Karpas-422 (cell line): ENCODE measurements at regions not wholly inside any gene's neighbourhood (a gene's known extent, or its start where the extent isn't known, plus 50 kb on each side); places are given as distances from the start of the nearest gene placed in this dataset.

Source experiments
- DNase-seq: peaks from one replicate; pipeline ENCODE4 v3.0.0-alpha.2; 2015
- H2AFZ ChIP-seq: fragments of 200-600 bp; sonication (generic); 2 replicates; pipeline ENCODE4 v1.6.1; 2014; ENCODE audit warnings: antibody characterized with exemption, low read length, mixed read lengths
- H3K27ac ChIP-seq: fragments of 200-600 bp; sonication (generic); 2 replicates; pipeline ENCODE4 v1.5.1; 2014; ENCODE audit warnings: mild to moderate bottlenecking, low read length, moderate library complexity
- H3K27me3 ChIP-seq: fragments of 200-600 bp; sonication (generic); 2 replicates; pipeline ENCODE4 v1.6.1; 2014; ENCODE audit warnings: low read length, mixed read lengths
- H3K36me3 ChIP-seq: fragments of 200-600 bp; sonication (generic); 2 replicates; pipeline ENCODE4 v1.6.1; 2014; ENCODE audit warnings: low read length, mixed read lengths; ENCODE audit not compliant: insufficient read depth
- H3K4me1 ChIP-seq: fragments of 200-600 bp; sonication (generic); 2 replicates; pipeline ENCODE4 v1.6.1; 2014; ENCODE audit warnings: mild to moderate bottlenecking, low read length, mixed read lengths
- H3K4me2 ChIP-seq: fragments of 200-600 bp; sonication (generic); 2 replicates; pipeline ENCODE4 v1.6.1; 2014; ENCODE audit warnings: low read length, low read depth, mild to moderate bottlenecking; ENCODE audit not compliant: poor library complexity, severe bottlenecking
- H3K4me3 ChIP-seq: fragments of 200-600 bp; sonication (generic); 2 replicates; pipeline ENCODE4 v1.5.1; 2014; ENCODE audit warnings: mild to moderate bottlenecking, antibody characterized with exemption, low read length, mixed read lengths
- H3K79me2 ChIP-seq: fragments of 200-600 bp; sonication (generic); 2 replicates; pipeline ENCODE4 v1.6.1; 2014; ENCODE audit warnings: mild to moderate bottlenecking, low read length, mixed read lengths
- H3K9ac ChIP-seq: fragments of 200-600 bp; sonication (generic); 2 replicates; pipeline ENCODE4 v1.6.0; 2014; ENCODE audit warnings: low read length
- H3K9me2 ChIP-seq: fragments of 200-600 bp; sonication (generic), shearing (Covaris generic); replicated peaks from 2 replicates; pipeline ENCODE4 v1.6.0; 2014; ENCODE audit warnings: mild to moderate bottlenecking, low read length, moderate library complexity; ENCODE audit not compliant: insufficient read depth
- H3K9me3 ChIP-seq: fragments of 300-700, 200-600 bp; sonication (generic); 2 replicates; pipeline ENCODE4 v1.6.1; 2014; ENCODE audit warnings: low read length, mixed read lengths
- H4K20me1 ChIP-seq: fragments of 200-600 bp; sonication (generic); 2 replicates; pipeline ENCODE4 v1.6.1; 2014; ENCODE audit warnings: mild to moderate bottlenecking, antibody characterized with exemption, low read length, low read depth; ENCODE audit not compliant: insufficient read depth

GRCh38 chr21:17454315-17455027 lies 58.4 kb upstream of the CXADR start:
- H3K79me2 ChIP-seq = no peaks in the 10 kb centered on the region
- no peaks in the 10 kb centered on the region for H4K20me1 ChIP-seq
- no peak for DNase-seq
- no peak overlapping the region for H3K4me3 ChIP-seq
- H3K9me2 ChIP-seq = no peaks in the 10 kb centered on the region
- no peaks in the 10 kb centered on the region for H3K36me3 ChIP-seq
- H3K27ac ChIP-seq = no peak overlapping the region
- H2AFZ ChIP-seq = no peak overlapping the region
- no peaks in the 10 kb centered on the region for H3K27me3 ChIP-seq
- H3K9ac ChIP-seq = no peak overlapping the region
- H3K4me1 ChIP-seq = no peaks in the 10 kb centered on the region
- no peak overlapping the region for H3K4me2 ChIP-seq
- H3K9me3 ChIP-seq = no peaks in the 10 kb centered on the region

- Histone ChIP-seq H2AFZ (no peak overlapping the region), H3K27me3 (no peaks in the 10 kb centered on the region), H3K9me3 (no peaks in the 10 kb centered on the region), H3K9me2 (no peaks in the 10 kb centered on the region), H3K4me2 (no peak overlapping the region), H3K4me1 (no peaks in the 10 kb centered on the region), H4K20me1 (no peaks in the 10 kb centered on the region), H3K9ac (no peak overlapping the region), H3K79me2 (no peaks in the 10 kb centered on the region), H3K4me3 (no peak overlapping the region), H3K27ac (no peak overlapping the region), H3K36me3 (no peaks in the 10 kb centered on the region)
- no peak for DNase-seq
These were observed 57.9 kb upstream of the CXADR start for GRCh38 chr21:17455028-17455353.

GRCh38 chr21:17455451-17455850 lies 57.4 kb upstream of the CXADR start:
- H3K79me2 ChIP-seq = no peaks in the 10 kb centered on the region
- no peak overlapping the region for H3K4me3 ChIP-seq
- H4K20me1 ChIP-seq = no peaks in the 10 kb centered on the region
- no peak overlapping the region for H3K4me2 ChIP-seq
- H3K36me3 ChIP-seq = no peaks in the 10 kb centered on the region
- H3K9me2 ChIP-seq = no peaks in the 10 kb centered on the region
- no peak for DNase-seq
- no peaks in the 10 kb centered on the region for H3K4me1 ChIP-seq
- no peak overlapping the region for H3K27ac ChIP-seq
- H3K27me3 ChIP-seq = no peaks in the 10 kb centered on the region
- no peaks in the 10 kb centered on the region for H3K9me3 ChIP-seq
- H2AFZ ChIP-seq = no peak overlapping the region
- no peak overlapping the region for H3K9ac ChIP-seq

- H3K36me3 ChIP-seq = no peaks in the 10 kb centered on the region
- DNase-seq = no peak
- no peaks in the 10 kb centered on the region for H3K79me2 ChIP-seq
- no peaks in the 10 kb centered on the region for H4K20me1 ChIP-seq
- H3K4me3 ChIP-seq = no peak overlapping the region
- no peak overlapping the region for H3K4me2 ChIP-seq
- no peaks in the 10 kb centered on the region for H3K27me3 ChIP-seq
- H3K27ac ChIP-seq = no peak overlapping the region
- H3K9ac ChIP-seq = no peak overlapping the region
- no peaks in the 10 kb centered on the region for H3K4me1 ChIP-seq
- no peaks in the 10 kb centered on the region for H3K9me3 ChIP-seq
- no peaks in the 10 kb centered on the region for H3K9me2 ChIP-seq
- H2AFZ ChIP-seq = no peak overlapping the region
These were observed 54.6 kb upstream of the CXADR start for GRCh38 chr21:17458279-17458678.

GRCh38 chr21:17460094-17460493 lies 52.7 kb upstream of the CXADR start:
- no peak overlapping the region for H3K9ac ChIP-seq
- H3K79me2 ChIP-seq = no peaks in the 10 kb centered on the region
- no peaks in the 10 kb centered on the region for H4K20me1 ChIP-seq
- H3K27ac ChIP-seq = no peak overlapping the region
- no peaks in the 10 kb centered on the region for H3K9me3 ChIP-seq
- no peak overlapping the region for H3K4me2 ChIP-seq
- H3K4me1 ChIP-seq = no peaks in the 10 kb centered on the region
- no peak for DNase-seq
- no peaks in the 10 kb centered on the region for H3K9me2 ChIP-seq
- H3K4me3 ChIP-seq = no peak overlapping the region
- H2AFZ ChIP-seq = no peak overlapping the region
- H3K27me3 ChIP-seq = no peaks in the 10 kb centered on the region
- no peaks in the 10 kb centered on the region for H3K36me3 ChIP-seq

- Histone ChIP-seq H3K27me3 (no peaks in the 10 kb centered on the region), H3K27ac (no peak overlapping the region), H3K9me2 (no peaks in the 10 kb centered on the region), H3K9me3 (no peaks in the 10 kb centered on the region), H3K36me3 (no peaks in the 10 kb centered on the region), H3K4me1 (no peaks in the 10 kb centered on the region), H3K4me2 (no peak overlapping the region), H3K9ac (no peak overlapping the region), H3K4me3 (no peak overlapping the region), H2AFZ (no peak overlapping the region), H4K20me1 (no peaks in the 10 kb centered on the region), H3K79me2 (no peaks in the 10 kb centered on the region)
- DNase-seq = no peak
These were observed 51.8 kb upstream of the CXADR start for GRCh38 chr21:17461014-17461413.

- Histone ChIP-seq H3K27me3 (no peaks in the 10 kb centered on the region), H3K9me3 (no peaks in the 10 kb centered on the region), H3K27ac (no peak overlapping the region), H4K20me1 (no peaks in the 10 kb centered on the region), H3K79me2 (no peaks in the 10 kb centered on the region), H3K36me3 (no peaks in the 10 kb centered on the region), H2AFZ (no peak overlapping the region), H3K4me3 (no peak overlapping the region), H3K9ac (no peak overlapping the region), H3K4me2 (no peak overlapping the region), H3K4me1 (no peaks in the 10 kb centered on the region), H3K9me2 (no peaks in the 10 kb centered on the region)
- no peak for DNase-seq
These were observed 51.3 kb upstream of the CXADR start for GRCh38 chr21:17461582-17461981.

GRCh38 chr21:17462276-17462981 lies 50.4 kb upstream of the CXADR start:
- no peaks in the 10 kb centered on the region for H3K36me3 ChIP-seq
- no peak overlapping the region for H2AFZ ChIP-seq
- H3K4me3 ChIP-seq = no peak overlapping the region
- H3K27ac ChIP-seq = no peak overlapping the region
- H3K9me2 ChIP-seq = no peaks in the 10 kb centered on the region
- DNase-seq = no peak
- H4K20me1 ChIP-seq = no peaks in the 10 kb centered on the region
- no peaks in the 10 kb centered on the region for H3K4me1 ChIP-seq
- H3K9me3 ChIP-seq = no peaks in the 10 kb centered on the region
- no peaks in the 10 kb centered on the region for H3K79me2 ChIP-seq
- no peak overlapping the region for H3K9ac ChIP-seq
- no peaks in the 10 kb centered on the region for H3K27me3 ChIP-seq
- no peak overlapping the region for H3K4me2 ChIP-seq
